ENCODE measurements at regions not wholly inside any gene's neighbourhood (a gene's known extent, or its start where the extent isn't known, plus 50 kb on each side); places are given as distances from the start of the nearest gene placed in this dataset.

- Histone ChIP-seq H3K36me3 (no peaks in the 10 kb centered on the region), H3K27me3 (no peaks in the 10 kb centered on the region), H3K4me1 (no peaks in the 10 kb centered on the region), H3K27ac (no peak overlapping the region), H3K4me3 (no peak overlapping the region), H3K9me3 (no peaks in the 10 kb centered on the region)
- no peak for TF ChIP-seq CTCF (IDR thresholded peaks at IDR 0.05)
- 62 to 63% methylated on average over 10 of the region's 10 CpGs for WGBS, 2 donors
- FAIRE-seq (no peak), DNase-seq (no peak), ATAC-seq (no peak)
- intact Hi-C loops (cut with DNase I) = no loop called here
Measured at GRCh38 chr7:68936471-68937035, 661.7 kb upstream of the AUTS2 start.

- DNase-seq = no peak
- H3K27me3 ChIP-seq = no peaks in the 10 kb centered on the region
- FAIRE-seq = no peak
- H3K36me3 ChIP-seq = no peaks in the 10 kb centered on the region
- TF ChIP-seq CTCF (IDR thresholded peaks at IDR 0.05) = no peak
- no peaks in the 10 kb centered on the region for H3K9me3 ChIP-seq
- intact Hi-C loops (cut with DNase I) = no loop called here
- H3K27ac ChIP-seq = no peak overlapping the region
- WGBS, 2 donors = 42 to 65% methylated on average over 4 of the region's 4 CpGs
- H3K4me3 ChIP-seq = no peak overlapping the region
- no peaks in the 10 kb centered on the region for H3K4me1 ChIP-seq
- no peak for ATAC-seq
Measured at GRCh38 chr7:68938151-68938550, 660.1 kb upstream of the AUTS2 start.

GRCh38 chr7:68943786-68944185, 654.5 kb upstream of the AUTS2 start:
- ATAC-seq = no peak

GRCh38 chr7:68955656-68956055, 642.6 kb upstream of the AUTS2 start:
- intact Hi-C loops (cut with DNase I) = no loop called here
- ATAC-seq (no peak), FAIRE-seq (no peak), DNase-seq (no peak)
- H3K4me1 ChIP-seq = no peaks in the 10 kb centered on the region
- no peak for TF ChIP-seq CTCF (IDR thresholded peaks at IDR 0.05)
- no peak overlapping the region for H3K4me3 ChIP-seq
- WGBS, 2 donors = 53 to 64% methylated on average over 4 of the region's 4 CpGs
- no peaks in the 10 kb centered on the region for H3K9me3 ChIP-seq
- no peaks in the 10 kb centered on the region for H3K36me3 ChIP-seq
- no peaks in the 10 kb centered on the region for H3K27me3 ChIP-seq
- H3K27ac ChIP-seq = no peak overlapping the region

More at GRCh38 chr7:68943786-68944185, 654.5 kb upstream of the AUTS2 start:
- TF ChIP-seq CTCF (IDR thresholded peaks at IDR 0.05) = no peak
- no peaks in the 10 kb centered on the region for H3K9me3 ChIP-seq
- H3K36me3 ChIP-seq = no peaks in the 10 kb centered on the region
- no peaks in the 10 kb centered on the region for H3K4me1 ChIP-seq
- no peak overlapping the region for H3K27ac ChIP-seq
- no peak overlapping the region for H3K4me3 ChIP-seq
- FAIRE-seq (no peak), DNase-seq (no peak)
- no peaks in the 10 kb centered on the region for H3K27me3 ChIP-seq
- intact Hi-C loops (cut with DNase I) = no loop called here

GRCh38 chr7:68958571-68958970, 639.7 kb upstream of the AUTS2 start:
- intact Hi-C loops (cut with DNase I) = no loop called here
- DNase-seq = no peak
- Histone ChIP-seq H3K27me3 (no peaks in the 10 kb centered on the region), H3K36me3 (no peaks in the 10 kb centered on the region), H3K9me3 (no peaks in the 10 kb centered on the region), H3K4me3 (no peak overlapping the region), H3K27ac (no peak overlapping the region), H3K4me1 (no peaks in the 10 kb centered on the region)
- TF ChIP-seq CTCF (IDR thresholded peaks at IDR 0.05) = no peak
- 60 to 73% methylated on average over 2 of the region's 2 CpGs for WGBS, 2 donors
- no peak for FAIRE-seq
- ATAC-seq = no peak

Measured in pancreas (tissue), 10 donors.